SK-N-SH (cell line): ENCODE measurements at regions not wholly inside any gene's neighbourhood (a gene's known extent, or its start where the extent isn't known, plus 50 kb on each side); places are given as distances from the start of the nearest gene placed in this dataset.

ENCODE experiments used
- CTCF ChIP-seq: fragments of 200-600 bp; sonication (generic); IDR thresholded peaks from 2 replicates; pipeline ENCODE4 v1.6.1; 2017; ENCODE audit warnings: antibody characterized with exemption, mild to moderate bottlenecking, moderate library complexity
- JUND ChIP-seq: IDR thresholded peaks from 2 replicates; pipeline ENCODE4 v1.4.0; 2012
- RFX5 ChIP-seq: IDR thresholded peaks from 2 replicates; pipeline ENCODE4 v1.6.1; 2012; ENCODE audit warnings: mild to moderate bottlenecking, improper control_type of control experiment, low read length
- RXRA ChIP-seq: IDR thresholded peaks from 2 replicates; pipeline ENCODE4 v1.4.0; 2012; ENCODE audit warnings: low read depth, mild to moderate bottlenecking, borderline replicate concordance
- ZBTB33 ChIP-seq: IDR thresholded peaks from 2 replicates; pipeline ENCODE4 v1.4.0; 2012; ENCODE audit warnings: low read depth, borderline replicate concordance

- TF ChIP-seq CTCF (no peak), RFX5 (no peak), ZBTB33 (no peak), RXRA (no peak), JUND (no peak)
These were observed 1171.6 kb upstream of the CDH18 start for GRCh38 chr5:21159510-21160059.
